Tibial nerve (tissue), 4 donors: ENCODE measurements at regions not wholly inside any gene's neighbourhood (a gene's known extent, or its start where the extent isn't known, plus 50 kb on each side); places are given as distances from the start of the nearest gene placed in this dataset.

Source experiments
- EP300 ChIP-seq, 2 donors: sonication (generic); formaldehyde crosslinking; IDR thresholded peaks; one replicate each; pipeline ENCODE4 v1.6.1; 2017; ENCODE audit warnings: antibody characterized with exemption in 2 of 2, mild to moderate bottlenecking in 1 of 2
- POLR2A ChIP-seq, 2 donors: fragments of 450-650 bp; IDR thresholded peaks; one replicate each; pipeline ENCODE4 v1.6.1; 2017; ENCODE audit warnings: antibody characterized with exemption in 2 of 2, mild to moderate bottlenecking in 2 of 2, moderate library complexity in 2 of 2
- TF ChIP-seq, protein P1 (sequence below), 5 experiments: fragments of 200-600 bp in 3 of 5; fragments of 450-650 bp in 2 of 5; sonication (generic) in 3 of 5; IDR thresholded peaks; one replicate each; pipeline ENCODE4 v1.5.1; 2016 to 2019; ENCODE audit warnings: antibody characterized with exemption in 5 of 5, mild to moderate bottlenecking in 3 of 5, moderate library complexity in 2 of 5

DNA sequence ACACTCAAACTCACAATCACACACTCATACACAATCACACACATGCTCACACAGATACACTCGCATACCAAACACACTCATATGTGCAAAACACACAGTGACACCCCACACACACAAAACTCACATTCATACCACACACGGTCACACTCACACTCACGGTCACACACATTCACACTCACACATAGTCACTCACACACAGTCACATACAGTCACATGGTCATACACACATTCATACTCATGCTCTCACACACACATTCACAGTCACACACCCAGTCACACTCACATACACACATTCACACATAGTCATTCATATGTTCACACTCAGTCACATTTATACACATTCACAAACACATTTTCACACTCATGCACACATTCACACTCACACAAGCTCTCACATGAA lies 296.0 kb upstream of the RNF32 start:
- TF ChIP-seq, protein P1, sequence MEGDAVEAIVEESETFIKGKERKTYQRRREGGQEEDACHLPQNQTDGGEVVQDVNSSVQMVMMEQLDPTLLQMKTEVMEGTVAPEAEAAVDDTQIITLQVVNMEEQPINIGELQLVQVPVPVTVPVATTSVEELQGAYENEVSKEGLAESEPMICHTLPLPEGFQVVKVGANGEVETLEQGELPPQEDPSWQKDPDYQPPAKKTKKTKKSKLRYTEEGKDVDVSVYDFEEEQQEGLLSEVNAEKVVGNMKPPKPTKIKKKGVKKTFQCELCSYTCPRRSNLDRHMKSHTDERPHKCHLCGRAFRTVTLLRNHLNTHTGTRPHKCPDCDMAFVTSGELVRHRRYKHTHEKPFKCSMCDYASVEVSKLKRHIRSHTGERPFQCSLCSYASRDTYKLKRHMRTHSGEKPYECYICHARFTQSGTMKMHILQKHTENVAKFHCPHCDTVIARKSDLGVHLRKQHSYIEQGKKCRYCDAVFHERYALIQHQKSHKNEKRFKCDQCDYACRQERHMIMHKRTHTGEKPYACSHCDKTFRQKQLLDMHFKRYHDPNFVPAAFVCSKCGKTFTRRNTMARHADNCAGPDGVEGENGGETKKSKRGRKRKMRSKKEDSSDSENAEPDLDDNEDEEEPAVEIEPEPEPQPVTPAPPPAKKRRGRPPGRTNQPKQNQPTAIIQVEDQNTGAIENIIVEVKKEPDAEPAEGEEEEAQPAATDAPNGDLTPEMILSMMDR (IDR thresholded peaks at IDR 0.05): no peak
- TF ChIP-seq POLR2A (IDR thresholded peaks at IDR 0.05) (no peak), EP300 (IDR thresholded peaks at IDR 0.05) (no peak)
